Stomach (tissue), 4 donors: ENCODE measurements at regions not wholly inside any gene's neighbourhood (a gene's known extent, or its start where the extent isn't known, plus 50 kb on each side); places are given as distances from the start of the nearest gene placed in this dataset.

Experiments
- CTCF ChIP-seq, 7 experiments: fragments of 450-650 bp in 4 of 7; fragments of 200-600 bp in 3 of 7; sonication (generic) in 3 of 7; IDR thresholded peaks; one replicate each; pipeline ENCODE4 v1.5.1; 2016 to 2019; ENCODE audit warnings: antibody characterized with exemption in 7 of 7, control low read depth in 2 of 7, mild to moderate bottlenecking in 1 of 7
- POLR2AphosphoS5 ChIP-seq, 3 donors: sonication (generic); formaldehyde crosslinking; IDR thresholded peaks; one replicate each; pipeline ENCODE4 v1.6.1; 2016; ENCODE audit warnings: antibody characterized with exemption in 3 of 3

DNA sequence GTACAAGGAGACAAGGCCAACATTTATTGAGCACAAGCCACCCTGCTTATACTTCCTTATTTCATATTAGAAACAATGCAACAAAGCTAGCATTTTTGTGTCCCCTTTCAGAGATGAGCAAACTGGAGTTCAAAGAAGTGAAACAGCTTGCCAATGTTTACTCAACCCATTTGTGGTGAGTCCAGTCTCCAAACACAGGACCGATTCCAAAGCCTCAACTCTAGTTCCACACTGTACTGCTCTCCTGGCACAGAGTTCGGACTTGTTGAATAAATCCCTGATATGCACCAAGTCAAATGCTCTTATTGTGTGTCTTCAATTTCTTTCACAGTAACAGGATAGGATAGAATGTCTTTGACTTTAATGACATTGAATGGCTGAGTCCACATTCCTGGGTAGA is 604.8 kb upstream of the BRINP1 start:
- TF ChIP-seq POLR2AphosphoS5 (IDR thresholded peaks at IDR 0.05): no peak
- no peak for TF ChIP-seq CTCF (IDR thresholded peaks at IDR 0.05)
